ENCODE measurements at regions not wholly inside any gene's neighbourhood (a gene's known extent, or its start where the extent isn't known, plus 50 kb on each side); places are given as distances from the start of the nearest gene placed in this dataset.

DNA sequence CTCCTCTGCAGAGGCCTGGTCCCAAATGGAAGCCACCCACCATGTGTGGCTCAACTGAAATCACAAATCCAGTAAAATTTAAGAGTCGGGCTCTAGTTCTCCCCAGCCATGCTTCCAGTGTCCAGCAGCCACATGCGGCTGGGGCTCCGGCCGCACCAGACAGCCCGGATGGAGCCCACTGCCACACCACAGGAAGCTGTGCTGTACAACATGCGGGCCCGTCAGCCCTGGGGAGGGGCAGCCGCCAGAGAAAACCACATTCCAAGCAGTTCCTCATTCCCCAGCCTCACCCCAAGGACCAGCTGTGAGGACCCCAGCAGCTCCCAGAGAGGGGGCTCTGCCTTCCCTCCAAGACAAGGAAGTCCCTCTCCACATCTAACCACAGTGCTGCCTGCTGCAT is 135.0 kb downstream of the NCOR2 start:
- Histone ChIP-seq H3K27ac (peak overlapping the region; percentile 18 to 98 (median 59)), H3K9me3 (no peaks in the 10 kb centered on the region), H3K4me3 (no peak overlapping the region), H3K4me1 (peaks cover 0 to 57% (median 45%) of the 10 kb centered on the region in 4 donors), H3K27me3 (no peaks in the 10 kb centered on the region), H3K36me3 (peaks cover 3 to 35% (median 15%) of the 10 kb centered on the region in 4 donors)
- WGBS, 2 donors = 70 to 90% methylated on average over 8 of the region's 8 CpGs
- intact Hi-C loops (cut with DNase I) = no loop called here
- no peak for TF ChIP-seq CTCF (IDR thresholded peaks at IDR 0.05)
- TF ChIP-seq POLR2AphosphoS5 (IDR thresholded peaks at IDR 0.05) = no peak
- no peak for TF ChIP-seq EP300 (IDR thresholded peaks at IDR 0.05)
- TF ChIP-seq POLR2A (IDR thresholded peaks at IDR 0.05) = no peak
- no peak for DNase-seq

DNA sequence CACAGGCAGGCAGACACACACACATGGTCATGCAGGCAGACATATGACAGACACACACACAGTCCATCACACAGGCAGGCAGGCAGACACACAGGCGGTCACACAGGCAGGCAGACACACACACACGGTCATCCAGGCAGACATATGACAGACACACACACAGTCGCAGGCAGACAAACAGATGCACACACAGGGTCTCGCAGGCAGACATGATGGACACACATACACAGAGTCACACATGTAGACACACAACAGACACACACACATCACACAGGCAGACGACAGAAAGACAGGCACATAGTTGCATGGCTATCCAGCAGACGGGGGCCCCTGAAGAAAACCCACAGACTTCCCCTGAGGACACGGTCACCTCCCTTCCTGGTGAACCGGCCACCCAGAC is 135.4 kb downstream of the NCOR2 start:
- peak overlapping the region in 3 of 4 donors; percentile 59 to 98 (median 59) for H3K27ac ChIP-seq
- no peak overlapping the region for H3K4me3 ChIP-seq
- H3K27me3 ChIP-seq = no peaks in the 10 kb centered on the region
- no peaks in the 10 kb centered on the region for H3K9me3 ChIP-seq
- WGBS, 2 donors = 84 to 92% methylated on average over 8 of the region's 8 CpGs
- intact Hi-C loops (cut with DNase I) = no loop called here
- no peak for DNase-seq
- peaks cover 0 to 61% (median 49%) of the 10 kb centered on the region in 4 donors for H3K4me1 ChIP-seq
- TF ChIP-seq CTCF (IDR thresholded peaks at IDR 0.05) (no peak), EP300 (IDR thresholded peaks at IDR 0.05) (no peak), POLR2AphosphoS5 (IDR thresholded peaks at IDR 0.05) (no peak), POLR2A (IDR thresholded peaks at IDR 0.05) (no peak)
- H3K36me3 ChIP-seq = peaks cover 3 to 32% (median 15%) of the 10 kb centered on the region in 4 donors

- TF ChIP-seq POLR2A (IDR thresholded peaks at IDR 0.05) (no peak), CTCF (IDR thresholded peaks at IDR 0.05) (no peak), EP300 (IDR thresholded peaks at IDR 0.05) (no peak), POLR2AphosphoS5 (IDR thresholded peaks at IDR 0.05) (no peak)
- intact Hi-C loops (cut with DNase I) = no loop called here
- 97 to 98% methylated on average over 23 of the region's 23 CpGs for WGBS, 2 donors
- no peaks in the 10 kb centered on the region for H3K27me3 ChIP-seq
- no peaks in the 10 kb centered on the region for H3K9me3 ChIP-seq
- DNase-seq = no peak
- H3K36me3 ChIP-seq = peaks cover 0 to 29% (median 21%) of the 10 kb centered on the region in 4 donors
- peak overlapping the region in 2 of 4 donors; percentile 95 to 98 for H3K27ac ChIP-seq
- no peak overlapping the region for H3K4me3 ChIP-seq
- H3K4me1 ChIP-seq = peaks cover 0 to 67% (median 57%) of the 10 kb centered on the region in 4 donors
Observed at GRCh38 chr12:124430491-124430890, 135.6 kb downstream of the RFLNA start.

DNA sequence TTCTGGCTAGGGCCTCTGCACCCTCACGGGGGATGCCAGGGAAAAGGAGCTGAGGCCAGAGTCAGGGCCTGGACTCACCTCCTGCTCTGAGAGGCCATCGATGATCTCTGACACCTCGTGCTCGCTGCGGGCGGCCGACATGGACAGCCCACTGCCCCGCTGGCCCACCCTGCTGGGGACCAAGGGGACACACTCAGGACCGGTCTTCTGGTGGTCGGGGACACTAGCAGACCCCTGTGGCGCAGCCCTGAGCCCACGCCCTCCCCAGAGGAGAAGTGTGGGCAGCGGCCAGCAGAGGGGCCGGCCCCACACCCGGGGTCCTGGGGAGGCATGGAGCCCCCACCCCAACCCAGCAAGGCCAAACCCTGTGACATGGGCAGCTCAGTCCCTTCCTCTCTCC is 134.6 kb downstream of the RFLNA start:
- WGBS, 2 donors = 94 to 96% methylated on average over 15 of the region's 15 CpGs
- peak overlapping the region; percentile 79 to 98 (median 88) for H3K27ac ChIP-seq
- no peaks in the 10 kb centered on the region for H3K9me3 ChIP-seq
- TF ChIP-seq EP300 (IDR thresholded peaks at IDR 0.05) (no peak), POLR2AphosphoS5 (IDR thresholded peaks at IDR 0.05) (no peak), POLR2A (IDR thresholded peaks at IDR 0.05) (no peak)
- H3K4me3 ChIP-seq = no peak overlapping the region
- no peak for DNase-seq
- no peaks in the 10 kb centered on the region for H3K27me3 ChIP-seq
- peaks cover 0 to 68% (median 60%) of the 10 kb centered on the region in 4 donors for H3K4me1 ChIP-seq
- peaks cover 0 to 31% (median 24%) of the 10 kb centered on the region in 4 donors for H3K36me3 ChIP-seq
- intact Hi-C loops (cut with DNase I) = no loop called here

GRCh38 chr12:124428792-124429281 is 133.9 kb downstream of the RFLNA start:
- 68 to 81% methylated on average over 13 of the region's 13 CpGs for WGBS, 2 donors
- DNase-seq = no peak
- no peak overlapping the region for H3K4me3 ChIP-seq
- no peaks in the 10 kb centered on the region for H3K27me3 ChIP-seq
- H3K9me3 ChIP-seq = no peaks in the 10 kb centered on the region
- intact Hi-C loops (cut with DNase I) = no loop called here
- peaks cover 0 to 31% (median 22%) of the 10 kb centered on the region in 4 donors for H3K36me3 ChIP-seq
- peak overlapping the region; percentile 79 to 98 (median 88) for H3K27ac ChIP-seq
- TF ChIP-seq POLR2A (IDR thresholded peaks at IDR 0.05) (no peak), CTCF (IDR thresholded peaks at IDR 0.05) (no peak), POLR2AphosphoS5 (IDR thresholded peaks at IDR 0.05) (no peak)
- H3K4me1 ChIP-seq = peaks cover 0 to 68% (median 60%) of the 10 kb centered on the region in 4 donors
